ENCODE measurements at regions not wholly inside any gene's neighbourhood (a gene's known extent, or its start where the extent isn't known, plus 50 kb on each side); places are given as distances from the start of the nearest gene placed in this dataset.

DNA sequence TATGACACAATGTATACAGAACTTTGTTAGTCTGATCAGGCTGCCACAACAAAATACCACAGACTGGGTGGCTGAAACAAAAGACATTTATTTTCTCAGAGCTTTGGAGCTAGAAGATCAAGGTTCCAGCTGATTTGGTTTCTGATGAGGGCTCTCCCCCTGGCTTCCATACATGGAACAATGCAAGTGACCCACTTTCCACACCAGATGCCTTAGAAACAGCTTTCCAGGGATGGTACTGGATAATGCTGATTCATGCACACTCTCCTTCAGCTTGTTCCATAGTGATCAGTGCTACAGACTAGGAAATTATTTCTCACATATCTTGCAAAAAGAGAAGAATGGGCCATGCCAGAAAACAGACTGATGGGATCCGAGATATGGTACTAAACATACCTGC, 1274.9 kb upstream of the SORCS1 start:
- no peaks in the 10 kb centered on the region for H3K9me3 ChIP-seq (ENCODE audit: low read length)
- H3K4me3 ChIP-seq (ENCODE audit: low read length) = no peak overlapping the region
- no peaks in the 10 kb centered on the region for H4K20me1 ChIP-seq (ENCODE audit: insufficient read depth)
- no peaks in the 10 kb centered on the region for H3K9me2 ChIP-seq (ENCODE audit: insufficient read depth, low read length)
- no peak overlapping the region for H3K27ac ChIP-seq (ENCODE audit: low read length)
- no peaks in the 10 kb centered on the region for H3K79me2 ChIP-seq (replicated peaks; ENCODE audit: insufficient read depth, low read length)
- TF ChIP-seq, protein P1, sequence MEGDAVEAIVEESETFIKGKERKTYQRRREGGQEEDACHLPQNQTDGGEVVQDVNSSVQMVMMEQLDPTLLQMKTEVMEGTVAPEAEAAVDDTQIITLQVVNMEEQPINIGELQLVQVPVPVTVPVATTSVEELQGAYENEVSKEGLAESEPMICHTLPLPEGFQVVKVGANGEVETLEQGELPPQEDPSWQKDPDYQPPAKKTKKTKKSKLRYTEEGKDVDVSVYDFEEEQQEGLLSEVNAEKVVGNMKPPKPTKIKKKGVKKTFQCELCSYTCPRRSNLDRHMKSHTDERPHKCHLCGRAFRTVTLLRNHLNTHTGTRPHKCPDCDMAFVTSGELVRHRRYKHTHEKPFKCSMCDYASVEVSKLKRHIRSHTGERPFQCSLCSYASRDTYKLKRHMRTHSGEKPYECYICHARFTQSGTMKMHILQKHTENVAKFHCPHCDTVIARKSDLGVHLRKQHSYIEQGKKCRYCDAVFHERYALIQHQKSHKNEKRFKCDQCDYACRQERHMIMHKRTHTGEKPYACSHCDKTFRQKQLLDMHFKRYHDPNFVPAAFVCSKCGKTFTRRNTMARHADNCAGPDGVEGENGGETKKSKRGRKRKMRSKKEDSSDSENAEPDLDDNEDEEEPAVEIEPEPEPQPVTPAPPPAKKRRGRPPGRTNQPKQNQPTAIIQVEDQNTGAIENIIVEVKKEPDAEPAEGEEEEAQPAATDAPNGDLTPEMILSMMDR (IDR thresholded peaks at IDR 0.05; ENCODE audit: poor library complexity, severe bottlenecking) = no peak
- no peak for TF ChIP-seq POLR2AphosphoS5 (IDR thresholded peaks at IDR 0.05)
- no peak for TF ChIP-seq EP300 (conservative IDR thresholded peaks at IDR 0.05; ENCODE audit: poor library complexity, severe bottlenecking)
- TF ChIP-seq SMC3 (conservative IDR thresholded peaks at IDR 0.05; ENCODE audit: poor library complexity) = no peak
- TF ChIP-seq RAD21 (conservative IDR thresholded peaks at IDR 0.05) = no peak
- no peak for TF ChIP-seq MXI1 (conservative IDR thresholded peaks at IDR 0.05; ENCODE audit: poor library complexity, severe bottlenecking)
- TF ChIP-seq EZH2 (IDR thresholded peaks at IDR 0.05; ENCODE audit: borderline replicate concordance, insufficient read depth, low read length, poor library complexity, severe bottlenecking) = no peak
- TF ChIP-seq, protein P2, sequence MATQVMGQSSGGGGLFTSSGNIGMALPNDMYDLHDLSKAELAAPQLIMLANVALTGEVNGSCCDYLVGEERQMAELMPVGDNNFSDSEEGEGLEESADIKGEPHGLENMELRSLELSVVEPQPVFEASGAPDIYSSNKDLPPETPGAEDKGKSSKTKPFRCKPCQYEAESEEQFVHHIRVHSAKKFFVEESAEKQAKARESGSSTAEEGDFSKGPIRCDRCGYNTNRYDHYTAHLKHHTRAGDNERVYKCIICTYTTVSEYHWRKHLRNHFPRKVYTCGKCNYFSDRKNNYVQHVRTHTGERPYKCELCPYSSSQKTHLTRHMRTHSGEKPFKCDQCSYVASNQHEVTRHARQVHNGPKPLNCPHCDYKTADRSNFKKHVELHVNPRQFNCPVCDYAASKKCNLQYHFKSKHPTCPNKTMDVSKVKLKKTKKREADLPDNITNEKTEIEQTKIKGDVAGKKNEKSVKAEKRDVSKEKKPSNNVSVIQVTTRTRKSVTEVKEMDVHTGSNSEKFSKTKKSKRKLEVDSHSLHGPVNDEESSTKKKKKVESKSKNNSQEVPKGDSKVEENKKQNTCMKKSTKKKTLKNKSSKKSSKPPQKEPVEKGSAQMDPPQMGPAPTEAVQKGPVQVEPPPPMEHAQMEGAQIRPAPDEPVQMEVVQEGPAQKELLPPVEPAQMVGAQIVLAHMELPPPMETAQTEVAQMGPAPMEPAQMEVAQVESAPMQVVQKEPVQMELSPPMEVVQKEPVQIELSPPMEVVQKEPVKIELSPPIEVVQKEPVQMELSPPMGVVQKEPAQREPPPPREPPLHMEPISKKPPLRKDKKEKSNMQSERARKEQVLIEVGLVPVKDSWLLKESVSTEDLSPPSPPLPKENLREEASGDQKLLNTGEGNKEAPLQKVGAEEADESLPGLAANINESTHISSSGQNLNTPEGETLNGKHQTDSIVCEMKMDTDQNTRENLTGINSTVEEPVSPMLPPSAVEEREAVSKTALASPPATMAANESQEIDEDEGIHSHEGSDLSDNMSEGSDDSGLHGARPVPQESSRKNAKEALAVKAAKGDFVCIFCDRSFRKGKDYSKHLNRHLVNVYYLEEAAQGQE (IDR thresholded peaks at IDR 0.05; ENCODE audit: borderline replicate concordance) = no peak
- TF ChIP-seq TAF1 (IDR thresholded peaks at IDR 0.05; ENCODE audit: low read depth) = no peak
- H2AFZ ChIP-seq (ENCODE audit: low read depth, low read length) = no peak overlapping the region
- no peaks in the 10 kb centered on the region for H3F3A ChIP-seq (ENCODE audit: insufficient read depth, low read length, poor library complexity, severe bottlenecking)
- no peaks in the 10 kb centered on the region for H3K36me3 ChIP-seq (ENCODE audit: insufficient read depth, low read length)
- H3K27me3 ChIP-seq (ENCODE audit: insufficient read depth, low read depth, low read length) = no peaks in the 10 kb centered on the region
- H3K4me2 ChIP-seq (ENCODE audit: low read length) = no peak overlapping the region
- H3K9ac ChIP-seq (ENCODE audit: low read length) = no peak overlapping the region

DNA sequence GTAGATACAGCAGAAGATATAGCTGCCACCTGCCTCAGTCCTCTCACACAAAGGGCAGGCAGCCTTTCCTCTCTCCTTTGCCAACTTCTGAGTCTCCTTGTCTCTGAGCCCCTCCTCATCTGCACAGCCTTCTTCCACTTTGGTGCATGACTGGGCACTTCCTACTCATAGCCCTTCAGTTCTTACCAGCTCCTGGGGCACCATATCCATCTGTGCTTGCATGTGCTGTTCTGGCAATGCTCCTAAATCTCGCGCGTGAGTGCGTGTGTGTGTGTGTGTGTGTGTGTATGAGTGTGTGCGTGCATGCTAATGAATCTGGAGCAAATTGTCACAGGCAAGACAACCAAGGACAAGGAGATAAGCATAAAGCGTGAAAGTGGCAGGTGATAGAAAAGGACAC, 1271.6 kb upstream of the SORCS1 start:
- H3K27ac ChIP-seq (ENCODE audit: low read length) = no peak overlapping the region
- H2AFZ ChIP-seq (ENCODE audit: low read depth, low read length) = no peak overlapping the region
- H3K9ac ChIP-seq (ENCODE audit: low read length) = no peak overlapping the region
- H3F3A ChIP-seq (ENCODE audit: insufficient read depth, low read length, poor library complexity, severe bottlenecking) = no peaks in the 10 kb centered on the region
- no peaks in the 10 kb centered on the region for H3K9me3 ChIP-seq (ENCODE audit: low read length)
- H3K79me2 ChIP-seq (replicated peaks; ENCODE audit: insufficient read depth, low read length) = no peaks in the 10 kb centered on the region
- H3K36me3 ChIP-seq (ENCODE audit: insufficient read depth, low read length) = no peaks in the 10 kb centered on the region
- no peaks in the 10 kb centered on the region for H3K27me3 ChIP-seq (ENCODE audit: insufficient read depth, low read depth, low read length)
- no peak overlapping the region for H3K4me2 ChIP-seq (ENCODE audit: low read length)
- TF ChIP-seq EZH2 (IDR thresholded peaks at IDR 0.05; ENCODE audit: borderline replicate concordance, insufficient read depth, low read length, poor library complexity, severe bottlenecking) (no peak), TAF1 (IDR thresholded peaks at IDR 0.05; ENCODE audit: low read depth) (no peak), SMC3 (conservative IDR thresholded peaks at IDR 0.05; ENCODE audit: poor library complexity) (no peak), POLR2AphosphoS5 (IDR thresholded peaks at IDR 0.05) (no peak), EP300 (conservative IDR thresholded peaks at IDR 0.05; ENCODE audit: poor library complexity, severe bottlenecking) (no peak), MXI1 (conservative IDR thresholded peaks at IDR 0.05; ENCODE audit: poor library complexity, severe bottlenecking) (no peak), RAD21 (conservative IDR thresholded peaks at IDR 0.05) (no peak)
- TF ChIP-seq, protein P1 (IDR thresholded peaks at IDR 0.05; ENCODE audit: poor library complexity, severe bottlenecking) = no peak
- TF ChIP-seq, protein P2 (IDR thresholded peaks at IDR 0.05; ENCODE audit: borderline replicate concordance) = no peak
- H4K20me1 ChIP-seq (ENCODE audit: insufficient read depth) = no peaks in the 10 kb centered on the region
- no peaks in the 10 kb centered on the region for H3K9me2 ChIP-seq (ENCODE audit: insufficient read depth, low read length)
- no peak overlapping the region for H3K4me3 ChIP-seq (ENCODE audit: low read length)
